Testis (tissue), 2 donors: ENCODE measurements at regions not wholly inside any gene's neighbourhood (a gene's known extent, or its start where the extent isn't known, plus 50 kb on each side); places are given as distances from the start of the nearest gene placed in this dataset.

Experiments used
- DNase-seq: peaks from one replicate; pipeline ENCODE4 v3.0.0-alpha.2; 2019
- H3K27ac ChIP-seq, 2 donors: fragments of 200-600 bp; sonication (generic); one replicate each; pipeline ENCODE4 v1.5.1; 2019
- H3K27me3 ChIP-seq: fragments of 200-600 bp; sonication (generic); one replicate; pipeline ENCODE4 v1.5.1; 2019
- H3K36me3 ChIP-seq: fragments of 200-600 bp; sonication (generic); one replicate; pipeline ENCODE4 v1.5.1; 2017; ENCODE audit warnings: low read depth; ENCODE audit errors: missing control alignments
- H3K4me1 ChIP-seq: fragments of 200-600 bp; sonication (generic); one replicate; pipeline ENCODE4 v1.5.1; 2019
- H3K4me3 ChIP-seq, 2 donors: fragments of 200-600 bp; sonication (generic); one replicate each; pipeline ENCODE4 v1.5.1; 2017 to 2019
- H3K9me3 ChIP-seq: fragments of 200-600 bp; sonication (generic); one replicate; pipeline ENCODE4 v1.5.1; 2017
- CTCF ChIP-seq, 3 experiments: fragments of 450-650 bp in 2 of 3; fragments of 200-600 bp in 1 of 3; sonication (generic) in 1 of 3; IDR thresholded peaks; one replicate each; pipeline ENCODE4 v1.5.1; 2016 to 2019; ENCODE audit warnings: antibody characterized with exemption in 3 of 3, mild to moderate bottlenecking in 2 of 3, moderate library complexity in 1 of 3
- POLR2A ChIP-seq: fragments of 450-650 bp; IDR thresholded peaks from one replicate; pipeline ENCODE4 v1.6.1; 2017; ENCODE audit warnings: antibody characterized with exemption, mild to moderate bottlenecking, moderate library complexity
- WGBS, 2 donors: methylation state at CpG; one replicate each; pipeline ENCODE4 v1.1.5; 2018; 5-methylcytosine and 5-hydroxymethylcytosine counted together
- intact Hi-C: fragments of 100-400 bp; cut with DNase I; formaldehyde crosslinking; loops from one replicate; pipeline ENCODE4 v1.15.1; 2023; ENCODE audit warnings: low total_unique reads

- H3K27me3 ChIP-seq: no peaks in the 10 kb centered on the region
- DNase-seq: no peak
- H3K9me3 ChIP-seq: no peaks in the 10 kb centered on the region
- no peak overlapping the region for H3K4me3 ChIP-seq
- intact Hi-C loops: no loop called here
- WGBS, 2 donors: 58 to 94% methylated on average over 2 of the region's 2 CpGs
- H3K4me1 ChIP-seq: no peaks in the 10 kb centered on the region
- TF ChIP-seq POLR2A: no peak
- no peak for TF ChIP-seq CTCF (IDR thresholded peaks at IDR 0.05)
- H3K36me3 ChIP-seq: no peaks in the 10 kb centered on the region
- no peak overlapping the region for H3K27ac ChIP-seq
Observed at GRCh38 chr11:40062616-40063015, 1396.8 kb downstream of the LRRC4C start.

GRCh38 chr11:40061221-40061620, 1398.2 kb downstream of the LRRC4C start:
- Histone ChIP-seq H3K4me3 (no peak overlapping the region), H3K9me3 (no peaks in the 10 kb centered on the region), H3K4me1 (no peaks in the 10 kb centered on the region), H3K27ac (no peak overlapping the region), H3K36me3 (no peaks in the 10 kb centered on the region), H3K27me3 (no peaks in the 10 kb centered on the region)
- 88 to 93% methylated on average over 3 of the region's 3 CpGs for WGBS, 2 donors
- intact Hi-C loops: no loop called here
- TF ChIP-seq POLR2A: no peak
- TF ChIP-seq CTCF (IDR thresholded peaks at IDR 0.05): no peak
- DNase-seq: no peak

GRCh38 chr11:40054631-40055030, 1404.8 kb downstream of the LRRC4C start:
- Histone ChIP-seq H3K27ac (no peak overlapping the region), H3K36me3 (no peaks in the 10 kb centered on the region), H3K9me3 (no peaks in the 10 kb centered on the region), H3K4me3 (no peak overlapping the region), H3K27me3 (no peaks in the 10 kb centered on the region), H3K4me1 (no peaks in the 10 kb centered on the region)
- no peak for TF ChIP-seq POLR2A
- TF ChIP-seq CTCF (IDR thresholded peaks at IDR 0.05): no peak
- no peak for DNase-seq
- intact Hi-C loops: no loop called here

GRCh38 chr11:40045312-40045711, 1414.1 kb downstream of the LRRC4C start:
- H3K27me3 ChIP-seq: no peaks in the 10 kb centered on the region
- no peak overlapping the region for H3K27ac ChIP-seq
- TF ChIP-seq POLR2A (no peak), CTCF (IDR thresholded peaks at IDR 0.05) (no peak)
- H3K36me3 ChIP-seq: no peaks in the 10 kb centered on the region
- intact Hi-C loops: no loop called here
- H3K4me1 ChIP-seq: no peaks in the 10 kb centered on the region
- DNase-seq: no peak
- no peak overlapping the region for H3K4me3 ChIP-seq
- WGBS, 2 donors: 85 to 91% methylated on average over 3 of the region's 3 CpGs
- no peaks in the 10 kb centered on the region for H3K9me3 ChIP-seq

- Histone ChIP-seq H3K4me1 (no peaks in the 10 kb centered on the region), H3K9me3 (no peaks in the 10 kb centered on the region), H3K27me3 (no peaks in the 10 kb centered on the region), H3K27ac (no peak overlapping the region), H3K36me3 (no peaks in the 10 kb centered on the region), H3K4me3 (no peak overlapping the region)
- intact Hi-C loops: no loop called here
- DNase-seq: no peak
- 46 to 57% methylated on average over 2 of the region's 2 CpGs for WGBS, 2 donors
- no peak for TF ChIP-seq POLR2A
- TF ChIP-seq CTCF (IDR thresholded peaks at IDR 0.05): no peak
Observed at GRCh38 chr11:40037005-40037404, 1422.4 kb downstream of the LRRC4C start.
